ENCODE measurements at regions not wholly inside any gene's neighbourhood (a gene's known extent, or its start where the extent isn't known, plus 50 kb on each side); places are given as distances from the start of the nearest gene placed in this dataset.

- TF ChIP-seq, protein P1, sequence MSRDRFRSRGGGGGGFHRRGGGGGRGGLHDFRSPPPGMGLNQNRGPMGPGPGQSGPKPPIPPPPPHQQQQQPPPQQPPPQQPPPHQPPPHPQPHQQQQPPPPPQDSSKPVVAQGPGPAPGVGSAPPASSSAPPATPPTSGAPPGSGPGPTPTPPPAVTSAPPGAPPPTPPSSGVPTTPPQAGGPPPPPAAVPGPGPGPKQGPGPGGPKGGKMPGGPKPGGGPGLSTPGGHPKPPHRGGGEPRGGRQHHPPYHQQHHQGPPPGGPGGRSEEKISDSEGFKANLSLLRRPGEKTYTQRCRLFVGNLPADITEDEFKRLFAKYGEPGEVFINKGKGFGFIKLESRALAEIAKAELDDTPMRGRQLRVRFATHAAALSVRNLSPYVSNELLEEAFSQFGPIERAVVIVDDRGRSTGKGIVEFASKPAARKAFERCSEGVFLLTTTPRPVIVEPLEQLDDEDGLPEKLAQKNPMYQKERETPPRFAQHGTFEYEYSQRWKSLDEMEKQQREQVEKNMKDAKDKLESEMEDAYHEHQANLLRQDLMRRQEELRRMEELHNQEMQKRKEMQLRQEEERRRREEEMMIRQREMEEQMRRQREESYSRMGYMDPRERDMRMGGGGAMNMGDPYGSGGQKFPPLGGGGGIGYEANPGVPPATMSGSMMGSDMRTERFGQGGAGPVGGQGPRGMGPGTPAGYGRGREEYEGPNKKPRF (IDR thresholded peaks at IDR 0.05; ENCODE audit: low read depth, low read length): no peak
- TF ChIP-seq EWSR1 (IDR thresholded peaks at IDR 0.05; ENCODE audit: borderline replicate concordance, low read depth, partially characterized antibody) (no peak), IRF9 (tag; IDR thresholded peaks at IDR 0.05) (no peak), SAFB (IDR thresholded peaks at IDR 0.05; ENCODE audit: borderline replicate concordance, low read depth, low read length) (no peak), POLR2A (conservative IDR thresholded peaks at IDR 0.05) (no peak), SNRNP70 (optimal IDR thresholded peaks at IDR 0.05; ENCODE audit: low read depth, low read length) (no peak), ZNF354B (CRISPR knock-in tag; IDR thresholded peaks at IDR 0.05) (no peak), RCOR1 (IDR thresholded peaks at IDR 0.05; ENCODE audit: borderline replicate concordance in 1 of 2, low read depth in 2 of 2, low read length in 2 of 2) (peak in 1 of 2 experiments; percentile 17; a peak in 1 of 4 replicates), MCM3 (IDR thresholded peaks at IDR 0.05) (no peak), CREB3 (tag; conservative IDR thresholded peaks at IDR 0.05; ENCODE audit: low read depth) (no peak), CBX5 (IDR thresholded peaks at IDR 0.05; ENCODE audit: borderline replicate concordance, low read depth) (no peak), CBX1 (IDR thresholded peaks at IDR 0.05; ENCODE audit: low read depth) (no peak), ARHGAP35 (IDR thresholded peaks at IDR 0.05; ENCODE audit: partially characterized antibody) (no peak), ZNF431 (CRISPR knock-in tag; IDR thresholded peaks at IDR 0.05) (no peak), DLX4 (CRISPR knock-in tag; IDR thresholded peaks at IDR 0.05) (no peak), TCF15 (CRISPR knock-in tag; IDR thresholded peaks at IDR 0.05) (no peak), MCM5 (IDR thresholded peaks at IDR 0.05; ENCODE audit: low read depth) (no peak), POLR2H (tag; IDR thresholded peaks at IDR 0.05; ENCODE audit: low read depth) (no peak), CREBBP (IDR thresholded peaks at IDR 0.05; ENCODE audit: low read depth, low read length) (no peak), SPI1 (IDR thresholded peaks at IDR 0.05; ENCODE audit: borderline replicate concordance, low read depth, low read length) (peak; percentile 76; the same call in 1 of the 2 replicates), GATAD2A (IDR thresholded peaks at IDR 0.05) (no peak)
- TF ChIP-seq, protein P2, sequence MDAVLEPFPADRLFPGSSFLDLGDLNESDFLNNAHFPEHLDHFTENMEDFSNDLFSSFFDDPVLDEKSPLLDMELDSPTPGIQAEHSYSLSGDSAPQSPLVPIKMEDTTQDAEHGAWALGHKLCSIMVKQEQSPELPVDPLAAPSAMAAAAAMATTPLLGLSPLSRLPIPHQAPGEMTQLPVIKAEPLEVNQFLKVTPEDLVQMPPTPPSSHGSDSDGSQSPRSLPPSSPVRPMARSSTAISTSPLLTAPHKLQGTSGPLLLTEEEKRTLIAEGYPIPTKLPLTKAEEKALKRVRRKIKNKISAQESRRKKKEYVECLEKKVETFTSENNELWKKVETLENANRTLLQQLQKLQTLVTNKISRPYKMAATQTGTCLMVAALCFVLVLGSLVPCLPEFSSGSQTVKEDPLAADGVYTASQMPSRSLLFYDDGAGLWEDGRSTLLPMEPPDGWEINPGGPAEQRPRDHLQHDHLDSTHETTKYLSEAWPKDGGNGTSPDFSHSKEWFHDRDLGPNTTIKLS (IDR thresholded peaks at IDR 0.05; ENCODE audit: borderline replicate concordance, low read depth): no peak
- TF ChIP-seq, protein P3, sequence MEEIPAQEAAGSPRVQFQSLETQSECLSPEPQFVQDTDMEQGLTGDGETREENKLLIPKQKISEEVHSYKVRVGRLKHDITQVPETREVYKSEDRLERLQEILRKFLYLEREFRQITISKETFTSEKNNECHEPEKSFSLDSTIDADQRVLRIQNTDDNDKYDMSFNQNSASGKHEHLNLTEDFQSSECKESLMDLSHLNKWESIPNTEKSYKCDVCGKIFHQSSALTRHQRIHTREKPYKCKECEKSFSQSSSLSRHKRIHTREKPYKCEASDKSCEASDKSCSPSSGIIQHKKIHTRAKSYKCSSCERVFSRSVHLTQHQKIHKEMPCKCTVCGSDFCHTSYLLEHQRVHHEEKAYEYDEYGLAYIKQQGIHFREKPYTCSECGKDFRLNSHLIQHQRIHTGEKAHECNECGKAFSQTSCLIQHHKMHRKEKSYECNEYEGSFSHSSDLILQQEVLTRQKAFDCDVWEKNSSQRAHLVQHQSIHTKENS (CRISPR knock-in tag; IDR thresholded peaks at IDR 0.05): no peak
These were observed 200.3 kb upstream of the FOXD3 start (continued) for GRCh38 chr1:63122079-63122478.

Measured in K562 (cell line).